Astrocyte of the spinal cord (primary cell): ENCODE measurements at regions not wholly inside any gene's neighbourhood (a gene's known extent, or its start where the extent isn't known, plus 50 kb on each side); places are given as distances from the start of the nearest gene placed in this dataset.

Experiments used
- DNase-seq: peaks from one replicate; pipeline ENCODE4 v3.0.0; 2011; ENCODE audit warnings: low read depth, low spot score
- H3K4me3 ChIP-seq: 2 replicates; pipeline ENCODE4 v1.5.1; 2011; ENCODE audit warnings: low read depth, mild to moderate bottlenecking, low read length, moderate library complexity
- CTCF ChIP-seq: IDR thresholded peaks from 2 replicates; pipeline ENCODE4 v1.5.1; 2012; ENCODE audit warnings: low read depth, mild to moderate bottlenecking, low read length, inconsistent platforms
- in situ Hi-C: cut with HindIII; loops from 2 replicates; pipeline ENCODE4 v1.10.0; 2017; ENCODE audit warnings: low sequenced_read_pairs

GRCh38 chr10:42988069-42988468 lies 88.8 kb upstream of the RET start:
- DNase-seq: no peak
- in situ Hi-C loops: no loop called here
- no peak for TF ChIP-seq CTCF
- H3K4me3 ChIP-seq: no peak overlapping the region

GRCh38 chr10:42988517-42989395 lies 88.1 kb upstream of the RET start:
- H3K4me3 ChIP-seq: no peak overlapping the region
- in situ Hi-C loops: no loop called here
- no peak for DNase-seq
- TF ChIP-seq CTCF: no peak

GRCh38 chr10:42989481-42989921 lies 87.4 kb upstream of the RET start:
- DNase-seq: no peak
- no peak for TF ChIP-seq CTCF
- in situ Hi-C loops: no loop called here

DNA sequence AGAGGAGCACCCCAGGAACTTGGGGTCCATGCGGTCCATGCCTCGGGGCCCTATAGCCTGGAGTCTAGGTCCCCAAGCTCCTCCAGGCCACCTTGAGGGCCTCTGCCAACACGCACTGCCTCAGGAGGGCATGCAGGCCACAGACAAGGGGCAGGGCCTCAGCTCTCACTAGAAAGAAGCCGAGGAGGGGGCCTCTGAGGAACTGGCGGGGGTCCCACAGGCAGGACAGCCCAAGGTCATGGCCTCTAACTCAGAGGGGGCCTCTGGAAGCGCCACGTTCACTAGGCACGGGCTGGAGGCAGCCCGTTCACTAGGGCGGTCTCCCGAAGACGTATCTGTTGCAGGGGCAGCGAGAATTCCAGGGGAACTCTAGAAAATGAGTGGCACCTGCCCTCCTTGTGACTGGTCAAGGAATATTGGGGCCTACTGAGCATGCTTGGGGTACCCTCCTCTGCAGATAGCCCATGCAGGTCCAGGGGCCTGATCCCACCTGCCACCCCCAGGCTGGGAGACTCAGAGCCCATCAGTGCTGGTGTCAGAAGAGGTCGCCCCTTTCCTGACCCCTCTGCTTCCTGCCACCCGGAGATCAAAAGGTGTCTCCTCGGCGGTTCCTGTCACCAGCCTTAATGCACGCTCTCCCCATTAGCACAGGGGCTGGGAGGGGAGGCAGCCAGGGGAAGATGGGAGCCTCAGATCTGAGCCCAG lies 86.7 kb upstream of the RET start:
- in situ Hi-C loops: no loop called here

More at GRCh38 chr10:42989481-42989921, 87.4 kb upstream of the RET start:
- H3K4me3 ChIP-seq: no peak overlapping the region

GRCh38 chr10:42990721-42991441 lies 86.0 kb upstream of the RET start:
- H3K4me3 ChIP-seq: no peak overlapping the region
- DNase-seq: no peak
- no peak for TF ChIP-seq CTCF
- in situ Hi-C loops: no loop called here

More for the DNA sequence above, 86.7 kb upstream of the RET start:
- DNase-seq: no peak
- no peak overlapping the region for H3K4me3 ChIP-seq
- TF ChIP-seq CTCF: no peak

- no peak for DNase-seq
- in situ Hi-C loops: no loop called here
- H3K4me3 ChIP-seq: no peak overlapping the region
- TF ChIP-seq CTCF: no peak
Measured at GRCh38 chr10:42991442-42992098, 85.3 kb upstream of the RET start.
